SH-SY5Y (cell line): ENCODE measurements at regions not wholly inside any gene's neighbourhood (a gene's known extent, or its start where the extent isn't known, plus 50 kb on each side); places are given as distances from the start of the nearest gene placed in this dataset.

Experiments
- GATA2 ChIP-seq: IDR thresholded peaks from 2 replicates; pipeline ENCODE4 v1.6.1; 2011; ENCODE audit warnings: mild to moderate bottlenecking, low read depth, low read length
- GATA3 ChIP-seq: IDR thresholded peaks from 2 replicates; pipeline ENCODE4 v1.6.1; 2011; ENCODE audit warnings: low read depth, mild to moderate bottlenecking, low read length, moderate library complexity

- TF ChIP-seq GATA2 (no peak), GATA3 (no peak)
These were observed 125.2 kb downstream of the CTTN start for GRCh38 chr11:70523384-70524095.
